ENCODE measurements at regions not wholly inside any gene's neighbourhood (a gene's known extent, or its start where the extent isn't known, plus 50 kb on each side); places are given as distances from the start of the nearest gene placed in this dataset.

- Histone ChIP-seq H3K36me3 (no peaks in the 10 kb centered on the region), H3K4me1 (peaks cover 7 to 32% (median 26%) of the 10 kb centered on the region in 10 experiments; a peak in 19 of 20 replicates), H3K4me2 (peak overlapping the region in 9 of 11 experiments; percentile 11 to 78 (median 66); a peak in 17 of 22 replicates), H3K9ac (no peak overlapping the region), H3K4me3 (no peak overlapping the region), H3K9me3 (replicated peaks in 1 of 11) (peaks cover 18 to 28% (median 23%) of the 10 kb centered on the region in 11 experiments), H3K27ac (no peak overlapping the region), H3K27me3 (no peaks in the 10 kb centered on the region), H4K20me1 (no peaks in the 10 kb centered on the region)
- TF ChIP-seq Cebpa-rat (IDR thresholded peaks at IDR 0.05) = no peak
Observed at GRCh38 chr11:103651341-103651998, 385.0 kb upstream of the DDI1 start.

GRCh38 chr11:103652013-103652412 lies 384.4 kb upstream of the DDI1 start:
- peaks cover 18 to 30% (median 23%) of the 10 kb centered on the region in 11 experiments for H3K9me3 ChIP-seq (replicated peaks in 1 of 11)
- TF ChIP-seq Cebpa-rat (IDR thresholded peaks at IDR 0.05) = no peak

GRCh38 chr11:103656382-103656781 lies 380.1 kb upstream of the DDI1 start:
- no peaks in the 10 kb centered on the region for H3K27me3 ChIP-seq
- H3K4me1 ChIP-seq = peaks cover 0 to 3% (median 2%) of the 10 kb centered on the region in 10 experiments; a peak in 12 of 20 replicates
- no peak overlapping the region for H3K27ac ChIP-seq
- no peak overlapping the region for H3K4me2 ChIP-seq
- H3K36me3 ChIP-seq = no peaks in the 10 kb centered on the region
- TF ChIP-seq Cebpa-rat (IDR thresholded peaks at IDR 0.05) = no peak
- peaks cover 15 to 27% (median 19%) of the 10 kb centered on the region in 11 experiments for H3K9me3 ChIP-seq (replicated peaks in 1 of 11)
- no peaks in the 10 kb centered on the region for H4K20me1 ChIP-seq
- no peak overlapping the region for H3K9ac ChIP-seq
- H3K4me3 ChIP-seq = no peak overlapping the region

More at GRCh38 chr11:103652013-103652412, 384.4 kb upstream of the DDI1 start:
- Histone ChIP-seq H3K4me2 (no peak overlapping the region), H3K36me3 (no peaks in the 10 kb centered on the region), H3K27me3 (no peaks in the 10 kb centered on the region), H3K27ac (no peak overlapping the region), H3K4me1 (peaks cover 7 to 32% (median 26%) of the 10 kb centered on the region in 10 experiments; a peak in 19 of 20 replicates), H4K20me1 (no peaks in the 10 kb centered on the region), H3K4me3 (no peak overlapping the region), H3K9ac (no peak overlapping the region)

GRCh38 chr11:103659206-103659618 lies 377.2 kb upstream of the DDI1 start:
- Histone ChIP-seq H3K27ac (no peak overlapping the region), H4K20me1 (no peaks in the 10 kb centered on the region), H3K36me3 (no peaks in the 10 kb centered on the region), H3K4me1 (peaks cover 0 to 17% (median 12%) of the 10 kb centered on the region in 10 experiments; a peak in 15 of 20 replicates), H3K9ac (no peak overlapping the region), H3K4me2 (no peak overlapping the region), H3K9me3 (replicated peaks in 1 of 11) (0 out of 22 replicates have a peak, but pooled peaks cover 0 to 5% (median 0%) of the 10 kb centered on the region in 11 experiments), H3K27me3 (no peaks in the 10 kb centered on the region), H3K4me3 (no peak overlapping the region)
- TF ChIP-seq Cebpa-rat (IDR thresholded peaks at IDR 0.05) = no peak

- no peak for TF ChIP-seq Cebpa-rat (IDR thresholded peaks at IDR 0.05)
- H3K36me3 ChIP-seq = no peaks in the 10 kb centered on the region
Observed at GRCh38 chr11:103659743-103660142, 376.7 kb upstream of the DDI1 start.

GRCh38 chr11:103661185-103661584 lies 375.3 kb upstream of the DDI1 start:
- H4K20me1 ChIP-seq = no peaks in the 10 kb centered on the region
- 0 out of 22 replicates have a peak, but pooled peaks cover 0 to 5% (median 0%) of the 10 kb centered on the region in 11 experiments for H3K9me3 ChIP-seq (replicated peaks in 1 of 11)
- TF ChIP-seq Cebpa-rat (IDR thresholded peaks at IDR 0.05) = no peak
- H3K9ac ChIP-seq = no peak overlapping the region
- no peaks in the 10 kb centered on the region for H3K27me3 ChIP-seq
- peaks cover 0 to 17% (median 12%) of the 10 kb centered on the region in 10 experiments; a peak in 15 of 20 replicates for H3K4me1 ChIP-seq
- H3K36me3 ChIP-seq = no peaks in the 10 kb centered on the region
- H3K4me3 ChIP-seq = no peak overlapping the region
- H3K4me2 ChIP-seq = no peak overlapping the region
- no peak overlapping the region for H3K27ac ChIP-seq

More at GRCh38 chr11:103659743-103660142, 376.7 kb upstream of the DDI1 start:
- H3K27ac ChIP-seq = no peak overlapping the region
- H3K27me3 ChIP-seq = no peaks in the 10 kb centered on the region
- peaks cover 0 to 17% (median 12%) of the 10 kb centered on the region in 10 experiments; a peak in 15 of 20 replicates for H3K4me1 ChIP-seq
- H3K4me3 ChIP-seq = no peak overlapping the region
- H3K4me2 ChIP-seq = no peak overlapping the region
- H3K9ac ChIP-seq = no peak overlapping the region
- no peaks in the 10 kb centered on the region for H4K20me1 ChIP-seq
- 0 out of 22 replicates have a peak, but pooled peaks cover 0 to 5% (median 0%) of the 10 kb centered on the region in 11 experiments for H3K9me3 ChIP-seq (replicated peaks in 1 of 11)

GRCh38 chr11:103661991-103662390 lies 374.4 kb upstream of the DDI1 start:
- no peak for TF ChIP-seq Cebpa-rat (IDR thresholded peaks at IDR 0.05)
- Histone ChIP-seq H3K4me1 (peaks cover 0 to 17% (median 12%) of the 10 kb centered on the region in 10 experiments; a peak in 15 of 20 replicates), H3K27ac (no peak overlapping the region), H3K9me3 (replicated peaks in 1 of 11) (0 out of 22 replicates have a peak, but pooled peaks cover 0 to 5% (median 0%) of the 10 kb centered on the region in 11 experiments), H3K36me3 (no peaks in the 10 kb centered on the region), H4K20me1 (no peaks in the 10 kb centered on the region), H3K4me2 (peak overlapping the region in 1 of 11 experiments; percentile 69; a peak in 1 of 22 replicates), H3K9ac (no peak overlapping the region), H3K27me3 (no peaks in the 10 kb centered on the region), H3K4me3 (no peak overlapping the region)

GRCh38 chr11:103662880-103663279 lies 373.6 kb upstream of the DDI1 start:
- peak overlapping the region in 10 of 11 experiments; percentile 11 to 69 (median 52); a peak in 18 of 22 replicates for H3K4me2 ChIP-seq
- H4K20me1 ChIP-seq = no peaks in the 10 kb centered on the region
- TF ChIP-seq Cebpa-rat (IDR thresholded peaks at IDR 0.05) = no peak
- H3K9ac ChIP-seq = no peak overlapping the region
- peaks cover 0 to 17% (median 12%) of the 10 kb centered on the region in 10 experiments; a peak in 15 of 20 replicates for H3K4me1 ChIP-seq
- no peaks in the 10 kb centered on the region for H3K27me3 ChIP-seq
- H3K27ac ChIP-seq = peak overlapping the region in 7 of 11 experiments; percentile 12 to 56 (median 46); a peak in 7 of 22 replicates
- no peaks in the 10 kb centered on the region for H3K36me3 ChIP-seq
- 0 out of 22 replicates have a peak, but pooled peaks cover 0 to 5% (median 0%) of the 10 kb centered on the region in 11 experiments for H3K9me3 ChIP-seq (replicated peaks in 1 of 11)
- peak overlapping the region in 1 of 10 experiments; percentile 23; a peak in 2 of 20 replicates for H3K4me3 ChIP-seq

- no peaks in the 10 kb centered on the region for H4K20me1 ChIP-seq
Observed at GRCh38 chr11:103668859-103669258, 367.6 kb upstream of the DDI1 start.

More at GRCh38 chr11:103668859-103669258, 367.6 kb upstream of the DDI1 start:
- Histone ChIP-seq H3K27me3 (no peaks in the 10 kb centered on the region), H3K4me1 (no peaks in the 10 kb centered on the region), H3K36me3 (no peaks in the 10 kb centered on the region), H3K9me3 (replicated peaks in 1 of 11) (0 out of 22 replicates have a peak, but pooled peaks cover 0 to 1% (median 0%) of the 10 kb centered on the region in 11 experiments), H3K4me2 (no peak overlapping the region), H3K27ac (no peak overlapping the region), H3K9ac (no peak overlapping the region), H3K4me3 (no peak overlapping the region)
- no peak for TF ChIP-seq Cebpa-rat (IDR thresholded peaks at IDR 0.05)
